Mesenchymal stem cell (in vitro differentiated cells and primary cell): ENCODE measurements at regions not wholly inside any gene's neighbourhood (a gene's known extent, or its start where the extent isn't known, plus 50 kb on each side); places are given as distances from the start of the nearest gene placed in this dataset.

Source experiments
- DNase-seq: peaks from one replicate; pipeline ENCODE4 v3.0.0-alpha.2; 2013
- H2AFZ ChIP-seq: one replicate; pipeline ENCODE4 v1.6.1; 2013; ENCODE audit warnings: low read depth, mild to moderate bottlenecking, control low read depth, inconsistent platforms, low read length, moderate library complexity
- H2AK5ac ChIP-seq: 2 replicates; pipeline ENCODE4 v1.6.1; 2013; ENCODE audit warnings: low read length, moderate library complexity, mild to moderate bottlenecking, inconsistent platforms; ENCODE audit not compliant: severe bottlenecking
- H2BK120ac ChIP-seq: one replicate; pipeline ENCODE4 v1.6.1; 2013; ENCODE audit warnings: low read depth, mild to moderate bottlenecking, inconsistent platforms, low read length, moderate library complexity
- H2BK12ac ChIP-seq, 2 experiments: one replicate each; pipeline ENCODE4 v1.6.1; 2013; ENCODE audit warnings: inconsistent platforms in 2 of 2, low read length in 2 of 2, mild to moderate bottlenecking in 2 of 2, moderate library complexity in 2 of 2, control low read depth in 1 of 2
- H2BK15ac ChIP-seq: one replicate; pipeline ENCODE4 v1.6.1; 2013; ENCODE audit warnings: mild to moderate bottlenecking, low read depth, inconsistent platforms; ENCODE audit not compliant: poor library complexity, severe bottlenecking
- H2BK5ac ChIP-seq: 2 replicates; pipeline ENCODE4 v1.6.1; 2013; ENCODE audit warnings: low read depth, mild to moderate bottlenecking, low read length, control low read depth, inconsistent platforms; ENCODE audit not compliant: poor library complexity, severe bottlenecking
- H3K14ac ChIP-seq, 2 experiments: one replicate each; pipeline ENCODE4 v1.6.1; 2013; ENCODE audit warnings: inconsistent platforms in 2 of 2, low read length in 2 of 2, control low read depth in 1 of 2, mild to moderate bottlenecking in 1 of 2, moderate library complexity in 1 of 2
- H3K18ac ChIP-seq, 2 experiments: one replicate each; pipeline ENCODE4 v1.6.1; 2013; ENCODE audit warnings: inconsistent platforms in 2 of 2, low read length in 2 of 2, control low read depth in 1 of 2, low read depth in 1 of 2, mild to moderate bottlenecking in 1 of 2
- H3K23ac ChIP-seq, 2 experiments: one replicate each; pipeline ENCODE4 v1.6.1; 2013; ENCODE audit warnings: inconsistent platforms in 2 of 2, low read length in 2 of 2, mild to moderate bottlenecking in 2 of 2, moderate library complexity in 2 of 2, control low read depth in 1 of 2
- H3K27ac ChIP-seq: 2 replicates; pipeline ENCODE4 v1.5.1; 2013; ENCODE audit warnings: mild to moderate bottlenecking, moderate library complexity, low read length, control low read depth, inconsistent platforms; ENCODE audit not compliant: poor library complexity, severe bottlenecking
- H3K27me3 ChIP-seq, 2 experiments: 2 replicates each; pipeline versions ENCODE4 v1.6.1 to v1.7.0; 2013; ENCODE audit warnings: low read length in 2 of 2, mild to moderate bottlenecking in 2 of 2, moderate library complexity in 2 of 2, control low read depth in 1 of 2, inconsistent platforms in 1 of 2; ENCODE audit not compliant: control insufficient read depth in 1 of 2, insufficient read depth in 1 of 2
- H3K36me3 ChIP-seq, 2 experiments: 2 replicates each; pipeline versions ENCODE4 v1.6.1 to v1.7.0; 2013; ENCODE audit warnings: low read length in 2 of 2, control low read depth in 1 of 2, inconsistent platforms in 1 of 2, low read depth in 1 of 2, mild to moderate bottlenecking in 1 of 2; ENCODE audit not compliant: insufficient read depth in 2 of 2, control insufficient read depth in 1 of 2
- H3K4ac ChIP-seq, 2 experiments: one replicate each; pipeline ENCODE4 v1.6.1; 2013; ENCODE audit warnings: inconsistent platforms in 2 of 2, low read length in 2 of 2, mild to moderate bottlenecking in 2 of 2, moderate library complexity in 2 of 2, control low read depth in 1 of 2, low read depth in 1 of 2
- H3K4me1 ChIP-seq: 2 replicates; pipeline ENCODE4 v1.6.1; 2013; ENCODE audit warnings: low read depth, low read length, control low read depth; ENCODE audit not compliant: control insufficient read depth, insufficient read depth
- H3K4me2 ChIP-seq: 2 replicates; pipeline ENCODE4 v1.6.1; 2013; ENCODE audit warnings: low read length, mild to moderate bottlenecking, inconsistent platforms; ENCODE audit not compliant: poor library complexity, severe bottlenecking
- H3K4me3 ChIP-seq, 2 experiments: 2 replicates each; pipeline versions ENCODE4 v1.5.1 to v1.7.0; 2013; ENCODE audit warnings: low read length in 2 of 2, mild to moderate bottlenecking in 2 of 2, control low read depth in 1 of 2, low read depth in 1 of 2; ENCODE audit not compliant: insufficient read depth in 1 of 2
- H3K79me1 ChIP-seq: replicated peaks from 2 replicates; pipeline ENCODE4 v1.6.1; 2013; ENCODE audit warnings: mild to moderate bottlenecking, control low read depth, low read length, inconsistent platforms; ENCODE audit not compliant: poor library complexity, severe bottlenecking
- H3K9ac ChIP-seq: 2 replicates; pipeline ENCODE4 v1.7.0; 2013; ENCODE audit warnings: mild to moderate bottlenecking, low read length, moderate library complexity
- H3K9me3 ChIP-seq: 2 replicates; pipeline ENCODE4 v1.7.0; 2013; ENCODE audit warnings: mild to moderate bottlenecking, low read length; ENCODE audit not compliant: control insufficient read depth
- H4K8ac ChIP-seq: one replicate; pipeline ENCODE4 v1.6.1; 2013; ENCODE audit warnings: inconsistent platforms, mild to moderate bottlenecking, low read length, moderate library complexity
- H4K91ac ChIP-seq: one replicate; pipeline ENCODE4 v1.6.1; 2013; ENCODE audit warnings: mild to moderate bottlenecking, low read length, inconsistent platforms
- WGBS: methylation state at CpG from one replicate; pipeline ENCODE4 v1.1.7; 2013; ENCODE audit warnings: mixed read lengths; 5-methylcytosine and 5-hydroxymethylcytosine counted together

GRCh38 chr3:166296179-166296783, 459.1 kb upstream of the BCHE start:
- no peak overlapping the region for H2AK5ac ChIP-seq
- 63% methylated on average over 5 of the region's 5 CpGs for WGBS
- no peak overlapping the region for H3K27ac ChIP-seq
- no peak for DNase-seq
- H3K4me2 ChIP-seq: no peak overlapping the region
- H3K23ac ChIP-seq: no peak overlapping the region
- H3K4me1 ChIP-seq: no peaks in the 10 kb centered on the region
- H3K4ac ChIP-seq: no peak overlapping the region
- no peak overlapping the region for H3K4me3 ChIP-seq
- no peak overlapping the region for H2BK120ac ChIP-seq
- H3K36me3 ChIP-seq: no peaks in the 10 kb centered on the region
- H3K18ac ChIP-seq: no peak overlapping the region
- H4K91ac ChIP-seq: no peak overlapping the region
- no peaks in the 10 kb centered on the region for H3K9me3 ChIP-seq
- H3K27me3 ChIP-seq: no peaks in the 10 kb centered on the region
- H4K8ac ChIP-seq: no peak overlapping the region
- H2AFZ ChIP-seq: no peak overlapping the region
- H2BK12ac ChIP-seq: no peak overlapping the region
- H3K14ac ChIP-seq: no peak overlapping the region
- H2BK5ac ChIP-seq: no peak overlapping the region
- H3K79me1 ChIP-seq: no peaks in the 10 kb centered on the region
- no peak overlapping the region for H3K9ac ChIP-seq
- H2BK15ac ChIP-seq: no peak overlapping the region

- no peak overlapping the region for H2AK5ac ChIP-seq
- no peak overlapping the region for H2AFZ ChIP-seq
Measured at GRCh38 chr3:166291186-166291955, 454.1 kb upstream of the BCHE start.

GRCh38 chr3:166285001-166285400, 447.8 kb upstream of the BCHE start:
- WGBS: 100% methylated on average over 1 of the region's 2 CpGs

More at GRCh38 chr3:166291186-166291955, 454.1 kb upstream of the BCHE start:
- DNase-seq: no peak
- no peak overlapping the region for H3K4me2 ChIP-seq
- no peak overlapping the region for H3K9ac ChIP-seq
- 82% methylated on average over 5 of the region's 5 CpGs for WGBS
- H3K18ac ChIP-seq: no peak overlapping the region
- H2BK12ac ChIP-seq: no peak overlapping the region
- H3K36me3 ChIP-seq: no peaks in the 10 kb centered on the region
- H3K4me3 ChIP-seq: no peak overlapping the region
- H3K9me3 ChIP-seq: no peaks in the 10 kb centered on the region
- H2BK15ac ChIP-seq: no peak overlapping the region
- no peak overlapping the region for H4K91ac ChIP-seq
- no peaks in the 10 kb centered on the region for H3K79me1 ChIP-seq
- H3K14ac ChIP-seq: no peak overlapping the region
- H3K4me1 ChIP-seq: no peaks in the 10 kb centered on the region
- H3K27me3 ChIP-seq: no peaks in the 10 kb centered on the region
- H3K4ac ChIP-seq: no peak overlapping the region
- H4K8ac ChIP-seq: no peak overlapping the region
- no peak overlapping the region for H3K23ac ChIP-seq
- H2BK120ac ChIP-seq: no peak overlapping the region
- H2BK5ac ChIP-seq: no peak overlapping the region
- H3K27ac ChIP-seq: no peak overlapping the region

GRCh38 chr3:166283840-166284239, 446.6 kb upstream of the BCHE start:
- Histone ChIP-seq H2BK12ac (no peak overlapping the region), H3K79me1 (no peaks in the 10 kb centered on the region), H4K91ac (no peak overlapping the region), H3K4me1 (no peaks in the 10 kb centered on the region), H3K36me3 (no peaks in the 10 kb centered on the region), H2BK120ac (no peak overlapping the region), H3K4me3 (peak overlapping the region in 1 of 2 experiments; percentile 10), H3K9me3 (no peaks in the 10 kb centered on the region), H3K4me2 (no peak overlapping the region), H4K8ac (no peak overlapping the region), H2BK15ac (no peak overlapping the region), H3K4ac (no peak overlapping the region), H3K23ac (no peak overlapping the region), H3K9ac (peak overlapping the region; percentile 80), H3K18ac (no peak overlapping the region), H3K27ac (no peak overlapping the region), H2BK5ac (no peak overlapping the region), H2AFZ (no peak overlapping the region), H2AK5ac (no peak overlapping the region), H3K27me3 (no peaks in the 10 kb centered on the region), H3K14ac (no peak overlapping the region)
- DNase-seq: peak; percentile 68
- 91% methylated on average over 3 of the region's 5 CpGs for WGBS

More at GRCh38 chr3:166285001-166285400, 447.8 kb upstream of the BCHE start:
- no peak overlapping the region for H3K18ac ChIP-seq
- H3K23ac ChIP-seq: no peak overlapping the region
- H3K27ac ChIP-seq: no peak overlapping the region
- H3K14ac ChIP-seq: no peak overlapping the region
- peak overlapping the region in 1 of 2 experiments; percentile 25 for H2BK12ac ChIP-seq
- H2AK5ac ChIP-seq: no peak overlapping the region
- no peak overlapping the region for H3K4ac ChIP-seq
- H2BK15ac ChIP-seq: no peak overlapping the region
- no peaks in the 10 kb centered on the region for H3K27me3 ChIP-seq
- no peaks in the 10 kb centered on the region for H3K4me1 ChIP-seq
- H2BK5ac ChIP-seq: no peak overlapping the region
- H2BK120ac ChIP-seq: no peak overlapping the region
- H4K91ac ChIP-seq: no peak overlapping the region
- H3K4me2 ChIP-seq: no peak overlapping the region
- no peak overlapping the region for H2AFZ ChIP-seq
- no peaks in the 10 kb centered on the region for H3K79me1 ChIP-seq
- H4K8ac ChIP-seq: no peak overlapping the region
- H3K4me3 ChIP-seq: no peak overlapping the region
- no peaks in the 10 kb centered on the region for H3K9me3 ChIP-seq
- H3K36me3 ChIP-seq: no peaks in the 10 kb centered on the region
- no peak overlapping the region for H3K9ac ChIP-seq
- DNase-seq: peak; percentile 30
